ENCODE measurements at regions not wholly inside any gene's neighbourhood (a gene's known extent, or its start where the extent isn't known, plus 50 kb on each side); places are given as distances from the start of the nearest gene placed in this dataset.

DNA sequence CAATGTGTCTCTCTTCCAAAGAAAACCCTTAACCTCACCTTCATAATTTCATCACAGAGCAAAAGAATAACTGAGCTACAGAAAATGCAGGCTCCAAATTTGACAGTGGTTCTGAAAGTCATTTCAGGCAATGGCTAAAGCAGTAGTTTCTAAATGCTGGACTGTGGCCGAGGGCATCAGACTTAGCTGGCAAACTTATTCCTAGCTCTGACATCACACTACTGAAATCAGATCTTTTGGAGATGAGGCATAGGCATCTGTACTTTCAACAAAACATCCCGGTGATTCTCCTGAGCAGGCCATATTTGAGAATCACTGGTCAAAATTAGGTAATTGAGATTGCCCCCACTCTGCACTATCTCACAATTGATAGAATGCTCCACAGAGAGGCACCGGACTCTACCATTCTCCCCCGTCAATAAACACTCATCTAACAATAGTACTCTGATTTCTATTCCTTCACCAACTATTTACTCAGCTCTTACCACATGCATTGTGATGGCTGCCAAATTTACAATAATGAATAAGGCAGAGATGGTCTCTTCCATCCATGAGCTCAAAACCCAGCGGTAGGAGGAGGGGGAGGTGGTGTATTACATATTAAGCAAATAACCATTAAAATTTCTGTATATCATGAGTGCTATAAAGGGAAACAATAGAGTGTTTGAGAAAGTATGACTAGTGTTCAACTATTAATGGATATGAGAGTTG lies 57.3 kb upstream of the SPRED1 start:
- TF ChIP-seq, protein P1, sequence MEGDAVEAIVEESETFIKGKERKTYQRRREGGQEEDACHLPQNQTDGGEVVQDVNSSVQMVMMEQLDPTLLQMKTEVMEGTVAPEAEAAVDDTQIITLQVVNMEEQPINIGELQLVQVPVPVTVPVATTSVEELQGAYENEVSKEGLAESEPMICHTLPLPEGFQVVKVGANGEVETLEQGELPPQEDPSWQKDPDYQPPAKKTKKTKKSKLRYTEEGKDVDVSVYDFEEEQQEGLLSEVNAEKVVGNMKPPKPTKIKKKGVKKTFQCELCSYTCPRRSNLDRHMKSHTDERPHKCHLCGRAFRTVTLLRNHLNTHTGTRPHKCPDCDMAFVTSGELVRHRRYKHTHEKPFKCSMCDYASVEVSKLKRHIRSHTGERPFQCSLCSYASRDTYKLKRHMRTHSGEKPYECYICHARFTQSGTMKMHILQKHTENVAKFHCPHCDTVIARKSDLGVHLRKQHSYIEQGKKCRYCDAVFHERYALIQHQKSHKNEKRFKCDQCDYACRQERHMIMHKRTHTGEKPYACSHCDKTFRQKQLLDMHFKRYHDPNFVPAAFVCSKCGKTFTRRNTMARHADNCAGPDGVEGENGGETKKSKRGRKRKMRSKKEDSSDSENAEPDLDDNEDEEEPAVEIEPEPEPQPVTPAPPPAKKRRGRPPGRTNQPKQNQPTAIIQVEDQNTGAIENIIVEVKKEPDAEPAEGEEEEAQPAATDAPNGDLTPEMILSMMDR (IDR thresholded peaks at IDR 0.05) = no peak
- TF ChIP-seq EP300 (IDR thresholded peaks at IDR 0.05) = no peak
- TF ChIP-seq POLR2AphosphoS5 (IDR thresholded peaks at IDR 0.05) = no peak
- TF ChIP-seq POLR2A (IDR thresholded peaks at IDR 0.05; ENCODE audit: low read depth) = no peak
